GM12878 (cell line): ENCODE measurements at regions not wholly inside any gene's neighbourhood (a gene's known extent, or its start where the extent isn't known, plus 50 kb on each side); places are given as distances from the start of the nearest gene placed in this dataset.

Experiments used
- CTCF ChIP-seq, 3 experiments: IDR thresholded peaks in 2 of 3; conservative IDR thresholded peaks in 1 of 3; 2 replicates each; pipeline ENCODE4 v1.5.1; 2011; ENCODE audit warnings: low read depth in 3 of 3, low read length in 3 of 3, mild to moderate bottlenecking in 3 of 3, control low read depth in 2 of 3, moderate library complexity in 2 of 3, inconsistent platforms in 1 of 3, mixed read lengths in 1 of 3; ENCODE audit not compliant: control insufficient read depth in 2 of 3, insufficient read depth in 1 of 3; ENCODE audit errors: extremely low read depth in 1 of 3
- E2F4 ChIP-seq: IDR thresholded peaks from 2 replicates; pipeline ENCODE4 v1.6.1; 2012; ENCODE audit warnings: low read depth, low read length, improper control_type of control experiment
- IKZF1 ChIP-seq: fragments of 450-650 bp; conservative IDR thresholded peaks from 2 replicates; pipeline ENCODE4 v1.6.1; 2017; ENCODE audit warnings: antibody characterized with exemption, mild to moderate bottlenecking
- JUND ChIP-seq: IDR thresholded peaks from 2 replicates; pipeline ENCODE4 v1.6.1; 2012; ENCODE audit warnings: low read depth, mild to moderate bottlenecking, low read length, improper control_type of control experiment, moderate library complexity
- MAX ChIP-seq: IDR thresholded peaks from 2 replicates; pipeline ENCODE4 v1.6.1; 2012; ENCODE audit warnings: low read depth, low read length, improper control_type of control experiment
- NFYA ChIP-seq: IDR thresholded peaks from 2 replicates; pipeline ENCODE4 v1.6.1; 2011; ENCODE audit warnings: low read depth, mild to moderate bottlenecking, low read length, improper control_type of control experiment, borderline replicate concordance
- REST ChIP-seq: IDR thresholded peaks from 2 replicates; pipeline ENCODE4 v1.6.1; 2012; ENCODE audit warnings: mild to moderate bottlenecking, low read depth, low read length
- RFX5 ChIP-seq: IDR thresholded peaks from 2 replicates; pipeline ENCODE4 v1.6.1; 2011; ENCODE audit warnings: low read depth, low read length, improper control_type of control experiment
- SREBF2 ChIP-seq: IDR thresholded peaks from 2 replicates; pipeline ENCODE4 v1.6.1; 2012; ENCODE audit warnings: mild to moderate bottlenecking, low read length
- TAF1 ChIP-seq: IDR thresholded peaks from 2 replicates; pipeline ENCODE4 v1.6.1; 2011; ENCODE audit warnings: mild to moderate bottlenecking, low read depth, low read length, borderline replicate concordance
- USF2 ChIP-seq: IDR thresholded peaks from 2 replicates; pipeline ENCODE4 v1.6.1; 2011; ENCODE audit warnings: low read depth, low read length, improper control_type of control experiment, borderline replicate concordance

GRCh38 chr20:60950561-60950960 lies 301.5 kb upstream of the CDH4 start:
- TF ChIP-seq E2F4: no peak
- TF ChIP-seq MAX: no peak
- no peak for TF ChIP-seq JUND
- no peak for TF ChIP-seq REST
- TF ChIP-seq CTCF (IDR thresholded peaks at IDR 0.05 in 2 of 3, conservative IDR thresholded peaks at IDR 0.05 in 1 of 3; ENCODE audit: control insufficient read depth in 2 of 3, extremely low read depth in 1 of 3, insufficient read depth in 1 of 3, low read depth in 3 of 3, low read length in 3 of 3): no peak
- no peak for TF ChIP-seq NFYA
- no peak for TF ChIP-seq IKZF1
- TF ChIP-seq RFX5: no peak
- no peak for TF ChIP-seq TAF1
- TF ChIP-seq USF2: no peak
- no peak for TF ChIP-seq SREBF2
